Stimulated activated CD8-positive, alpha-beta memory T cell treated with anti-CD3 and anti-CD28 coated beads, Interleukin-15, amount 100 ng/mL, for 48 hours (primary cell): ENCODE measurements at regions not wholly inside any gene's neighbourhood (a gene's known extent, or its start where the extent isn't known, plus 50 kb on each side); places are given as distances from the start of the nearest gene placed in this dataset.

Experiments
- DNase-seq, 2 donors: peaks; one replicate each; pipeline ENCODE4 v3.0.0-alpha.2; 2020; ENCODE audit warnings: low read depth in 2 of 2

GRCh38 chr20:17858450-17859001 is 110.1 kb downstream of the SNX5 start:
- no peak for DNase-seq

- DNase-seq, result no peak
Observed at GRCh38 chr20:17857639-17858449, 110.8 kb downstream of the SNX5 start.

GRCh38 chr20:17856837-17857605 is 111.6 kb downstream of the SNX5 start:
- no peak for DNase-seq

GRCh38 chr20:17856024-17856564 is 112.5 kb downstream of the SNX5 start:
- DNase-seq, result no peak

- DNase-seq, result no peak
Observed at GRCh38 chr20:17854307-17854903, 114.2 kb downstream of the SNX5 start.

- DNase-seq, result no peak
Observed at GRCh38 chr20:17852323-17852722, 116.3 kb downstream of the SNX5 start.

GRCh38 chr20:17850684-17851026 is 117.9 kb downstream of the SNX5 start:
- no peak for DNase-seq

- DNase-seq, result no peak
Observed at GRCh38 chr20:17849901-17850683, 118.5 kb downstream of the SNX5 start.

GRCh38 chr20:17849138-17849900 is 119.3 kb downstream of the SNX5 start:
- DNase-seq, result no peak

- DNase-seq, result no peak
Observed at GRCh38 chr20:17848249-17849048, 120.1 kb downstream of the SNX5 start.

GRCh38 chr20:17845701-17846475 is 122.7 kb downstream of the SNX5 start:
- DNase-seq, result no peak

- DNase-seq, result no peak
Observed at GRCh38 chr20:17844549-17845298, 123.9 kb downstream of the SNX5 start.

- no peak for DNase-seq
Observed at GRCh38 chr20:17844133-17844429, 124.5 kb downstream of the SNX5 start.

- DNase-seq, result no peak
Observed at GRCh38 chr20:17843246-17844132, 125.1 kb downstream of the SNX5 start.

GRCh38 chr20:17841751-17842215 is 126.8 kb downstream of the SNX5 start:
- no peak for DNase-seq

- DNase-seq, result no peak
Observed at GRCh38 chr20:17840423-17840822, 128.2 kb downstream of the SNX5 start.

GRCh38 chr20:17838921-17839320 is 129.7 kb downstream of the SNX5 start:
- no peak for DNase-seq
